ENCODE measurements at regions not wholly inside any gene's neighbourhood (a gene's known extent, or its start where the extent isn't known, plus 50 kb on each side); places are given as distances from the start of the nearest gene placed in this dataset.

- no peak for DNase-seq (ENCODE audit: low spot score)
Measured at GRCh38 chr18:30175621-30176225, 866.8 kb downstream of the DSC3 start.

GRCh38 chr18:30175061-30175574 lies 867.4 kb downstream of the DSC3 start:
- no peak for DNase-seq (ENCODE audit: low spot score)

- DNase-seq (ENCODE audit: low spot score), result no peak
Measured at GRCh38 chr18:30163573-30163972, 879.0 kb downstream of the DSC3 start.

GRCh38 chr18:30160124-30160523 lies 882.4 kb downstream of the DSC3 start:
- no peak for DNase-seq (ENCODE audit: low spot score)

- no peak for DNase-seq (ENCODE audit: low spot score)
Measured at GRCh38 chr18:30150586-30151250, 891.8 kb downstream of the DSC3 start.

- DNase-seq (ENCODE audit: low spot score), result no peak
Measured at GRCh38 chr18:30149585-30149984, 893.0 kb downstream of the DSC3 start.

- DNase-seq (ENCODE audit: low spot score), result no peak
Measured at GRCh38 chr18:30142870-30143269, 899.7 kb downstream of the DSC3 start.

GRCh38 chr18:30142248-30142647 lies 900.3 kb downstream of the DSC3 start:
- DNase-seq (ENCODE audit: low spot score), result no peak

- peak; percentile 35 for DNase-seq (ENCODE audit: low spot score)
Measured at GRCh38 chr18:30141506-30141905, 901.0 kb downstream of the DSC3 start.

GRCh38 chr18:30139631-30140287 lies 902.8 kb downstream of the DSC3 start:
- DNase-seq (ENCODE audit: low spot score), result no peak

- no peak for DNase-seq (ENCODE audit: low spot score)
Measured at GRCh38 chr18:30135938-30136337, 906.6 kb downstream of the DSC3 start.

- no peak for DNase-seq (ENCODE audit: low spot score)
Measured at GRCh38 chr18:30134020-30134419, 908.5 kb downstream of the DSC3 start.

GRCh38 chr18:30132959-30133358 lies 909.6 kb downstream of the DSC3 start:
- DNase-seq (ENCODE audit: low spot score), result no peak

GRCh38 chr18:30121397-30121796 lies 921.1 kb downstream of the DSC3 start:
- no peak for DNase-seq (ENCODE audit: low spot score)

GRCh38 chr18:30113454-30113853 lies 929.1 kb downstream of the DSC3 start:
- no peak for DNase-seq (ENCODE audit: low spot score)

GRCh38 chr18:30106356-30106755 lies 936.2 kb downstream of the DSC3 start:
- DNase-seq (ENCODE audit: low spot score), result no peak

GRCh38 chr18:30103881-30104280 lies 938.7 kb downstream of the DSC3 start:
- DNase-seq (ENCODE audit: low spot score), result no peak

- no peak for DNase-seq (ENCODE audit: low spot score)
Measured at GRCh38 chr18:30096796-30097195, 945.7 kb downstream of the DSC3 start.

GRCh38 chr18:30094556-30094955 lies 948.0 kb downstream of the DSC3 start:
- DNase-seq (ENCODE audit: low spot score), result peak; percentile 10

- DNase-seq (ENCODE audit: low spot score), result no peak
Measured at GRCh38 chr18:30093376-30093775, 949.2 kb downstream of the DSC3 start.

GRCh38 chr18:30088238-30089015 lies 954.1 kb downstream of the DSC3 start:
- no peak for DNase-seq (ENCODE audit: low spot score)

GRCh38 chr18:30086351-30086750 lies 956.2 kb downstream of the DSC3 start:
- DNase-seq (ENCODE audit: low spot score), result no peak

All from kidney tubule cell (primary cell).